Testis (tissue), 2 donors: ENCODE measurements at regions not wholly inside any gene's neighbourhood (a gene's known extent, or its start where the extent isn't known, plus 50 kb on each side); places are given as distances from the start of the nearest gene placed in this dataset.
"Not testable (repeated sequence)": the region's sequence is repeated elsewhere in the genome, so short reads cannot be mapped to it uniquely, and the experiment has no call there.

Experiments
- POLR2A ChIP-seq: fragments of 450-650 bp; IDR thresholded peaks from one replicate; pipeline ENCODE4 v1.6.1; 2017; ENCODE audit warnings: antibody characterized with exemption, mild to moderate bottlenecking, moderate library complexity
- TF ChIP-seq, protein P1 (sequence below), 3 experiments: fragments of 450-650 bp in 2 of 3; fragments of 200-600 bp in 1 of 3; sonication (generic) in 1 of 3; IDR thresholded peaks; one replicate each; pipeline ENCODE4 v1.5.1; 2016 to 2019; ENCODE audit warnings: antibody characterized with exemption in 3 of 3, mild to moderate bottlenecking in 2 of 3, moderate library complexity in 1 of 3

DNA sequence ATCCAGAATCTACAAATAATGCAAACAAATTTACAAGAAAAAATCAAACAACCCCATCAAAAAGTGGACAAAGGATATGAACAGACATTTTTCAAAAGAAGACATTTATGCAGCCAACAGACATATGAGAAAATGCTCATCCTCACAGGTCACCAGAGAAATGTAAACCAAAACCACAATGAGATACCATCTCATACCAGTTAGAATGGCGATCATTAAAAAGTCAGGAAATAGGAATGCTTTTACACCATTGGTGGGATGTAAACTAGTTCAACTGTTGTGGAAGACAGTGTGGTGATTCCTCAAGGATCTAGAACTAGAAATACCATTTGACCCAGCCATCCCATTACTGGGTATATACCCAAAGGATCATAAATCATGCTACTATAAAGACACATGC, 56.6 kb upstream of the GNAQ start:
- TF ChIP-seq, protein P1, sequence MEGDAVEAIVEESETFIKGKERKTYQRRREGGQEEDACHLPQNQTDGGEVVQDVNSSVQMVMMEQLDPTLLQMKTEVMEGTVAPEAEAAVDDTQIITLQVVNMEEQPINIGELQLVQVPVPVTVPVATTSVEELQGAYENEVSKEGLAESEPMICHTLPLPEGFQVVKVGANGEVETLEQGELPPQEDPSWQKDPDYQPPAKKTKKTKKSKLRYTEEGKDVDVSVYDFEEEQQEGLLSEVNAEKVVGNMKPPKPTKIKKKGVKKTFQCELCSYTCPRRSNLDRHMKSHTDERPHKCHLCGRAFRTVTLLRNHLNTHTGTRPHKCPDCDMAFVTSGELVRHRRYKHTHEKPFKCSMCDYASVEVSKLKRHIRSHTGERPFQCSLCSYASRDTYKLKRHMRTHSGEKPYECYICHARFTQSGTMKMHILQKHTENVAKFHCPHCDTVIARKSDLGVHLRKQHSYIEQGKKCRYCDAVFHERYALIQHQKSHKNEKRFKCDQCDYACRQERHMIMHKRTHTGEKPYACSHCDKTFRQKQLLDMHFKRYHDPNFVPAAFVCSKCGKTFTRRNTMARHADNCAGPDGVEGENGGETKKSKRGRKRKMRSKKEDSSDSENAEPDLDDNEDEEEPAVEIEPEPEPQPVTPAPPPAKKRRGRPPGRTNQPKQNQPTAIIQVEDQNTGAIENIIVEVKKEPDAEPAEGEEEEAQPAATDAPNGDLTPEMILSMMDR (IDR thresholded peaks at IDR 0.05): not testable (repeated sequence)
- TF ChIP-seq POLR2A: not testable (repeated sequence)
